ENCODE measurements at regions not wholly inside any gene's neighbourhood (a gene's known extent, or its start where the extent isn't known, plus 50 kb on each side); places are given as distances from the start of the nearest gene placed in this dataset.

- Histone ChIP-seq H3K4me3 (ENCODE audit: low read depth, low read length) (no peak overlapping the region), H3K4me1 (no peaks in the 10 kb centered on the region), H3K36me3 (no peaks in the 10 kb centered on the region), H3K27me3 (no peaks in the 10 kb centered on the region), H3K9me3 (no peaks in the 10 kb centered on the region)
- DNase-seq, result no peak
- no peak for TF ChIP-seq CTCF (IDR thresholded peaks at IDR 0.05; ENCODE audit: low read depth, low read length)
These were observed 499.2 kb downstream of the RAB38 start for GRCh38 chr11:87675993-87676392.

GRCh38 chr11:87666730-87667129 lies 508.5 kb downstream of the RAB38 start:
- Histone ChIP-seq H3K9me3 (no peaks in the 10 kb centered on the region), H3K36me3 (no peaks in the 10 kb centered on the region), H3K27me3 (no peaks in the 10 kb centered on the region), H3K4me3 (ENCODE audit: low read depth, low read length) (no peak overlapping the region), H3K4me1 (no peaks in the 10 kb centered on the region)
- DNase-seq, result no peak
- no peak for TF ChIP-seq CTCF (IDR thresholded peaks at IDR 0.05; ENCODE audit: low read depth, low read length)

- no peak for TF ChIP-seq CTCF (IDR thresholded peaks at IDR 0.05; ENCODE audit: low read depth, low read length)
- Histone ChIP-seq H3K27me3 (no peaks in the 10 kb centered on the region), H3K4me3 (ENCODE audit: low read depth, low read length) (no peak overlapping the region), H3K36me3 (no peaks in the 10 kb centered on the region), H3K9me3 (no peaks in the 10 kb centered on the region), H3K4me1 (no peaks in the 10 kb centered on the region)
- DNase-seq, result no peak
These were observed 513.0 kb downstream of the RAB38 start for GRCh38 chr11:87662287-87662686.

- DNase-seq, result no peak
- no peak for TF ChIP-seq CTCF (IDR thresholded peaks at IDR 0.05; ENCODE audit: low read depth, low read length)
- no peaks in the 10 kb centered on the region for H3K9me3 ChIP-seq
- no peaks in the 10 kb centered on the region for H3K27me3 ChIP-seq
- H3K36me3 ChIP-seq, result no peaks in the 10 kb centered on the region
- H3K4me1 ChIP-seq, result no peaks in the 10 kb centered on the region
- no peak overlapping the region for H3K4me3 ChIP-seq (ENCODE audit: low read depth, low read length)
These were observed 514.1 kb downstream of the RAB38 start for GRCh38 chr11:87660926-87661660.

GRCh38 chr11:87659807-87660206 lies 515.4 kb downstream of the RAB38 start:
- no peak for TF ChIP-seq CTCF (IDR thresholded peaks at IDR 0.05; ENCODE audit: low read depth, low read length)
- no peak for DNase-seq
- Histone ChIP-seq H3K36me3 (no peaks in the 10 kb centered on the region), H3K27me3 (no peaks in the 10 kb centered on the region), H3K4me3 (ENCODE audit: low read depth, low read length) (no peak overlapping the region), H3K9me3 (no peaks in the 10 kb centered on the region), H3K4me1 (no peaks in the 10 kb centered on the region)

GRCh38 chr11:87645626-87646025 lies 529.6 kb downstream of the RAB38 start:
- TF ChIP-seq CTCF (IDR thresholded peaks at IDR 0.05; ENCODE audit: low read depth, low read length), result no peak
- no peak for DNase-seq
- Histone ChIP-seq H3K36me3 (no peaks in the 10 kb centered on the region), H3K9me3 (no peaks in the 10 kb centered on the region), H3K4me1 (no peaks in the 10 kb centered on the region), H3K27me3 (no peaks in the 10 kb centered on the region), H3K4me3 (ENCODE audit: low read depth, low read length) (no peak overlapping the region)

Data from BE2C (cell line).